SK-N-SH treated with all-trans-retinoic acid at 6 μM for 48 hours (cell line): ENCODE measurements at regions not wholly inside any gene's neighbourhood (a gene's known extent, or its start where the extent isn't known, plus 50 kb on each side); places are given as distances from the start of the nearest gene placed in this dataset.

ENCODE experiments used
- ATAC-seq: fragments of 200-7000 bp; cut with Tn5 transposase; 3 replicates; pipeline ENCODE4 v1.9.1; 2020; ENCODE audit warnings: mild to moderate bottlenecking, moderate library complexity
- BACH2 ChIP-seq: fragments of 250-450 bp; sonication (Bioruptor Pico); IDR thresholded peaks from 2 replicates; pipeline ENCODE4 v1.9.0; 2021; ENCODE audit warnings: mild to moderate bottlenecking, borderline replicate concordance
- ESRRG ChIP-seq: fragments of 250-450 bp; sonication (Bioruptor Pico); IDR thresholded peaks from 2 replicates; pipeline ENCODE4 v1.6.1; 2021; ENCODE audit warnings: mild to moderate bottlenecking
- GLIS3 ChIP-seq: fragments of 250-450 bp; sonication (Bioruptor Pico); IDR thresholded peaks from 2 replicates; pipeline ENCODE4 v1.5.0; 2020; ENCODE audit warnings: mild to moderate bottlenecking, moderate library complexity
- ISL1 ChIP-seq: fragments of 250-450 bp; sonication (Bioruptor Pico); IDR thresholded peaks from 2 replicates; pipeline ENCODE4 v2.1.2; 2022; ENCODE audit warnings: mild to moderate bottlenecking, moderate library complexity
- OSR1 ChIP-seq: fragments of 250-450 bp; sonication (Bioruptor Pico); IDR thresholded peaks from 2 replicates; pipeline ENCODE4 v1.8.0; 2022; ENCODE audit warnings: moderate library complexity, mild to moderate bottlenecking, inconsistent platforms
- PPARA ChIP-seq: fragments of 250-450 bp; sonication (Bioruptor Pico); IDR thresholded peaks from 2 replicates; pipeline ENCODE4 v1.5.0; 2020; ENCODE audit warnings: mild to moderate bottlenecking, borderline replicate concordance
- RARB ChIP-seq: fragments of 250-450 bp; sonication (Bioruptor Pico); IDR thresholded peaks from 2 replicates; pipeline ENCODE4 v1.8.0; 2021; ENCODE audit warnings: mild to moderate bottlenecking, moderate library complexity
- SNAI2 ChIP-seq: fragments of 250-450 bp; sonication (Bioruptor Pico); IDR thresholded peaks from 2 replicates; pipeline ENCODE4 v1.5.0; 2020; ENCODE audit warnings: mild to moderate bottlenecking, moderate library complexity
- TCF4 ChIP-seq: fragments of 250-450 bp; sonication (Bioruptor Pico); IDR thresholded peaks from 2 replicates; pipeline ENCODE4 v1.8.0; 2021; ENCODE audit warnings: mild to moderate bottlenecking, moderate library complexity, borderline replicate concordance
- TOX ChIP-seq: fragments of 250-450 bp; sonication (Bioruptor Pico); IDR thresholded peaks from 2 replicates; pipeline ENCODE4 v1.8.0; 2021; ENCODE audit warnings: mild to moderate bottlenecking, moderate library complexity, borderline replicate concordance
- ZC3H10 ChIP-seq: fragments of 250-450 bp; sonication (Bioruptor Pico); IDR thresholded peaks from 2 replicates; pipeline ENCODE4 v1.5.1; 2021; ENCODE audit warnings: mild to moderate bottlenecking, moderate library complexity
- ZFP3 ChIP-seq: fragments of 250-450 bp; sonication (Bioruptor Pico); IDR thresholded peaks from 2 replicates; pipeline ENCODE4 v1.5.0; 2020; ENCODE audit warnings: mild to moderate bottlenecking, moderate library complexity
- ZFP30 ChIP-seq: fragments of 450-650 bp; formaldehyde crosslinking; IDR thresholded peaks from 2 replicates; pipeline ENCODE4 v1.5.0; 2022; ENCODE audit warnings: mild to moderate bottlenecking, moderate library complexity
- ZNF565 ChIP-seq: fragments of 450-650 bp; formaldehyde crosslinking; conservative IDR thresholded peaks from 2 replicates; pipeline ENCODE4 v1.5.0; 2020; ENCODE audit warnings: low read depth, mild to moderate bottlenecking, moderate library complexity
- TF ChIP-seq, protein P1 (sequence below): fragments of 250-450 bp; sonication (Bioruptor Pico); IDR thresholded peaks from 2 replicates; pipeline ENCODE4 v1.5.0; 2020; ENCODE audit warnings: mild to moderate bottlenecking, moderate library complexity
- TF ChIP-seq, protein P2 (sequence below): fragments of 250-450 bp; sonication (Bioruptor Pico); IDR thresholded peaks from 2 replicates; pipeline ENCODE4 v1.8.0; 2020; ENCODE audit warnings: mild to moderate bottlenecking, moderate library complexity, borderline replicate concordance
- TF ChIP-seq, protein P3 (sequence below): fragments of 250-450 bp; sonication (Bioruptor Pico); IDR thresholded peaks from 2 replicates; pipeline ENCODE4 v1.8.0; 2021; ENCODE audit warnings: low read depth, mild to moderate bottlenecking, moderate library complexity, borderline replicate concordance
- TF ChIP-seq, protein P4 (sequence below): fragments of 250-450 bp; sonication (Bioruptor Pico); IDR thresholded peaks from 2 replicates; pipeline ENCODE4 v1.5.1; 2021; ENCODE audit warnings: mild to moderate bottlenecking, moderate library complexity
- TF ChIP-seq, protein P5 (sequence below): fragments of 250-450 bp; sonication (Bioruptor Pico); IDR thresholded peaks from 2 replicates; pipeline ENCODE4 v1.5.1; 2020; ENCODE audit warnings: low read depth, mild to moderate bottlenecking, moderate library complexity

DNA sequence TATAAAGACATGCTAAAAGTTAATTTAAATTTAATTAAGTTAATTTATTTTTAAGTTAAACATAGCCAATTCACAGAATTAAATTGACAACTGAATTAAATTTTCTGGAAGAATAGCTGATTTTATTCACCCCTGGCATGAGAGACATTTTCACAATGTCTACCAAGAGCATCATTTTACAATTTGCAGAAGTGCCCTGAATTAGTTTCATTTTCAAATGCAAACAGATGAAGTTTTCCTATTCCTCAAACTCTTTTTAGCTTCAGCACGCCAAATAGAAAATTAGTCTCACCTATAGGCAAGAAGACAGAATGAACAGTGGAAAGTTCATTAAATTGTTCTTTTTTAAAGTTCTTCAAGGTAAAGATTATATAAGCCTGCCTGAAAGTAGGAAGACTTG is 259.3 kb downstream of the ZBBX start:
- no peak for ATAC-seq
- TF ChIP-seq BACH2: no peak
- TF ChIP-seq, protein P1, sequence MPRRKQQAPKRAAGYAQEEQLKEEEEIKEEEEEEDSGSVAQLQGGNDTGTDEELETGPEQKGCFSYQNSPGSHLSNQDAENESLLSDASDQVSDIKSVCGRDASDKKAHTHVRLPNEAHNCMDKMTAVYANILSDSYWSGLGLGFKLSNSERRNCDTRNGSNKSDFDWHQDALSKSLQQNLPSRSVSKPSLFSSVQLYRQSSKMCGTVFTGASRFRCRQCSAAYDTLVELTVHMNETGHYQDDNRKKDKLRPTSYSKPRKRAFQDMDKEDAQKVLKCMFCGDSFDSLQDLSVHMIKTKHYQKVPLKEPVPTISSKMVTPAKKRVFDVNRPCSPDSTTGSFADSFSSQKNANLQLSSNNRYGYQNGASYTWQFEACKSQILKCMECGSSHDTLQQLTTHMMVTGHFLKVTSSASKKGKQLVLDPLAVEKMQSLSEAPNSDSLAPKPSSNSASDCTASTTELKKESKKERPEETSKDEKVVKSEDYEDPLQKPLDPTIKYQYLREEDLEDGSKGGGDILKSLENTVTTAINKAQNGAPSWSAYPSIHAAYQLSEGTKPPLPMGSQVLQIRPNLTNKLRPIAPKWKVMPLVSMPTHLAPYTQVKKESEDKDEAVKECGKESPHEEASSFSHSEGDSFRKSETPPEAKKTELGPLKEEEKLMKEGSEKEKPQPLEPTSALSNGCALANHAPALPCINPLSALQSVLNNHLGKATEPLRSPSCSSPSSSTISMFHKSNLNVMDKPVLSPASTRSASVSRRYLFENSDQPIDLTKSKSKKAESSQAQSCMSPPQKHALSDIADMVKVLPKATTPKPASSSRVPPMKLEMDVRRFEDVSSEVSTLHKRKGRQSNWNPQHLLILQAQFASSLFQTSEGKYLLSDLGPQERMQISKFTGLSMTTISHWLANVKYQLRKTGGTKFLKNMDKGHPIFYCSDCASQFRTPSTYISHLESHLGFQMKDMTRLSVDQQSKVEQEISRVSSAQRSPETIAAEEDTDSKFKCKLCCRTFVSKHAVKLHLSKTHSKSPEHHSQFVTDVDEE (CRISPR knock-in tag): no peak
- TF ChIP-seq ISL1 (CRISPR knock-in tag): no peak
- TF ChIP-seq ZFP30 (CRISPR knock-in tag): no peak
- TF ChIP-seq TOX (CRISPR knock-in tag): no peak
- no peak for TF ChIP-seq PPARA (CRISPR knock-in tag)
- TF ChIP-seq ZNF565 (CRISPR knock-in tag): no peak
- TF ChIP-seq, protein P2, sequence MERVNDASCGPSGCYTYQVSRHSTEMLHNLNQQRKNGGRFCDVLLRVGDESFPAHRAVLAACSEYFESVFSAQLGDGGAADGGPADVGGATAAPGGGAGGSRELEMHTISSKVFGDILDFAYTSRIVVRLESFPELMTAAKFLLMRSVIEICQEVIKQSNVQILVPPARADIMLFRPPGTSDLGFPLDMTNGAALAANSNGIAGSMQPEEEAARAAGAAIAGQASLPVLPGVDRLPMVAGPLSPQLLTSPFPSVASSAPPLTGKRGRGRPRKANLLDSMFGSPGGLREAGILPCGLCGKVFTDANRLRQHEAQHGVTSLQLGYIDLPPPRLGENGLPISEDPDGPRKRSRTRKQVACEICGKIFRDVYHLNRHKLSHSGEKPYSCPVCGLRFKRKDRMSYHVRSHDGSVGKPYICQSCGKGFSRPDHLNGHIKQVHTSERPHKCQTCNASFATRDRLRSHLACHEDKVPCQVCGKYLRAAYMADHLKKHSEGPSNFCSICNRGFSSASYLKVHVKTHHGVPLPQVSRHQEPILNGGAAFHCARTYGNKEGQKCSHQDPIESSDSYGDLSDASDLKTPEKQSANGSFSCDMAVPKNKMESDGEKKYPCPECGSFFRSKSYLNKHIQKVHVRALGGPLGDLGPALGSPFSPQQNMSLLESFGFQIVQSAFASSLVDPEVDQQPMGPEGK (CRISPR knock-in tag): no peak
- TF ChIP-seq RARB (CRISPR knock-in tag): no peak
- TF ChIP-seq, protein P3, sequence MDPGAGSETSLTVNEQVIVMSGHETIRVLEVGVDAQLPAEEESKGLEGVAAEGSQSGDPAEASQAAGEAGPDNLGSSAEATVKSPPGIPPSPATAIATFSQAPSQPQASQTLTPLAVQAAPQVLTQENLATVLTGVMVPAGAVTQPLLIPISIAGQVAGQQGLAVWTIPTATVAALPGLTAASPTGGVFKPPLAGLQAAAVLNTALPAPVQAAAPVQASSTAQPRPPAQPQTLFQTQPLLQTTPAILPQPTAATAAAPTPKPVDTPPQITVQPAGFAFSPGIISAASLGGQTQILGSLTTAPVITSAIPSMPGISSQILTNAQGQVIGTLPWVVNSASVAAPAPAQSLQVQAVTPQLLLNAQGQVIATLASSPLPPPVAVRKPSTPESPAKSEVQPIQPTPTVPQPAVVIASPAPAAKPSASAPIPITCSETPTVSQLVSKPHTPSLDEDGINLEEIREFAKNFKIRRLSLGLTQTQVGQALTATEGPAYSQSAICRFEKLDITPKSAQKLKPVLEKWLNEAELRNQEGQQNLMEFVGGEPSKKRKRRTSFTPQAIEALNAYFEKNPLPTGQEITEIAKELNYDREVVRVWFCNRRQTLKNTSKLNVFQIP: no peak
- no peak for TF ChIP-seq GLIS3 (CRISPR knock-in tag)

DNA sequence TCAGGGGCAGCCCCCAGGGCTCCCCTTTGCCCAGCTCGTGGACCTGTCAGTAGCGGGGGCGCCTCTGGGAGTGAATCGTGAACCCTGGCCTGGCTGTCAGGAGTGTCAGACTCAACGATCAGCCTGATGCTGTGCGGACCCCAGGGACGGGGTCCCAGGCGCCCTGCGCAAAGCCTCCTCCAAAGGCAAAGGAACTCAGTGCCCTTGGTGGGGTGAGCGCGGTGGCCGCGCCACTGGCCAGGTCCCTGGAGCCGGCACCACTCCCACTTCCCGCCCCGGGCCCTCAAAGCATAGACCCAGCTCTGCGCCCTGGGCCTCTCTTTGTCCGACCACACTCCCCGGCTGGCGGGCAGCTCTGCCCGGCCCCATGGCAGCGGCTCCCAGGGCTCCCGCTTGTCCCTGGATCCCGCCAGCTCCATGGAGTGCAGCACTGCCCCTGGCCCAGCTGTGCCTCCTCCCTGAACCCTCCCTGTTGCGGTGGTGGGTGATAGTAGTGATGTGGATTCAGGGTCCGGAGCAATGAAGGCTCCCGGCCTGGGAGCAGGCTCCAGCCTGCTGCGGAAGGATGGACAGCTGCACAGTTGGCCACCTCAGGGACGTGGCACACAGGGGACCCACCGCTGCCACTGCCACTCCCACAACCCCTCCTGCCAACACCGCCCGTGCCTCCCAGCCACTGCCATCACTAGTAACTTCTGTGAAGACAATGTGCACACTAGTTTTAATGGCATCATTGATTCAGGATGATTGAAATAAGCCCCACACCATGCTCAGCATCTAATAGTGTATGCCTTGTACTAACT is 263.8 kb downstream of the ZBBX start:
- no peak for TF ChIP-seq GLIS3 (CRISPR knock-in tag)
- TF ChIP-seq SNAI2 (CRISPR knock-in tag): no peak
- TF ChIP-seq, protein P1 (CRISPR knock-in tag): no peak
- no peak for TF ChIP-seq ZFP3 (CRISPR knock-in tag)
- no peak for TF ChIP-seq TCF4 (CRISPR knock-in tag)
- TF ChIP-seq, protein P4, sequence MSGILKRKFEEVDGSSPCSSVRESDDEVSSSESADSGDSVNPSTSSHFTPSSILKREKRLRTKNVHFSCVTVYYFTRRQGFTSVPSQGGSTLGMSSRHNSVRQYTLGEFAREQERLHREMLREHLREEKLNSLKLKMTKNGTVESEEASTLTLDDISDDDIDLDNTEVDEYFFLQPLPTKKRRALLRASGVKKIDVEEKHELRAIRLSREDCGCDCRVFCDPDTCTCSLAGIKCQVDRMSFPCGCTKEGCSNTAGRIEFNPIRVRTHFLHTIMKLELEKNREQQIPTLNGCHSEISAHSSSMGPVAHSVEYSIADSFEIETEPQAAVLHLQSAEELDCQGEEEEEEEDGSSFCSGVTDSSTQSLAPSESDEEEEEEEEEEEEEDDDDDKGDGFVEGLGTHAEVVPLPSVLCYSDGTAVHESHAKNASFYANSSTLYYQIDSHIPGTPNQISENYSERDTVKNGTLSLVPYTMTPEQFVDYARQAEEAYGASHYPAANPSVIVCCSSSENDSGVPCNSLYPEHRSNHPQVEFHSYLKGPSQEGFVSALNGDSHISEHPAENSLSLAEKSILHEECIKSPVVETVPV: no peak
- TF ChIP-seq OSR1: no peak
- TF ChIP-seq BACH2: no peak
- no peak for TF ChIP-seq ESRRG (CRISPR knock-in tag)
- TF ChIP-seq, protein P2 (CRISPR knock-in tag): no peak
- no peak for TF ChIP-seq ZNF565 (CRISPR knock-in tag)
- no peak for TF ChIP-seq PPARA (CRISPR knock-in tag)
- TF ChIP-seq RARB (CRISPR knock-in tag): no peak
- no peak for TF ChIP-seq ZC3H10 (CRISPR knock-in tag)
- TF ChIP-seq ISL1 (CRISPR knock-in tag): no peak
- TF ChIP-seq ZFP30 (CRISPR knock-in tag): no peak
- TF ChIP-seq, protein P5, sequence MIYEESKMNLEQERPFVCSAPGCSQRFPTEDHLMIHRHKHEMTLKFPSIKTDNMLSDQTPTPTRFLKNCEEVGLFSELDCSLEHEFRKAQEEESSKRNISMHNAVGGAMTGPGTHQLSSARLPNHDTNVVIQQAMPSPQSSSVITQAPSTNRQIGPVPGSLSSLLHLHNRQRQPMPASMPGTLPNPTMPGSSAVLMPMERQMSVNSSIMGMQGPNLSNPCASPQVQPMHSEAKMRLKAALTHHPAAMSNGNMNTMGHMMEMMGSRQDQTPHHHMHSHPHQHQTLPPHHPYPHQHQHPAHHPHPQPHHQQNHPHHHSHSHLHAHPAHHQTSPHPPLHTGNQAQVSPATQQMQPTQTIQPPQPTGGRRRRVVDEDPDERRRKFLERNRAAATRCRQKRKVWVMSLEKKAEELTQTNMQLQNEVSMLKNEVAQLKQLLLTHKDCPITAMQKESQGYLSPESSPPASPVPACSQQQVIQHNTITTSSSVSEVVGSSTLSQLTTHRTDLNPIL (CRISPR knock-in tag): no peak
- TF ChIP-seq, protein P3: no peak
- TF ChIP-seq, all 23 proteins: peak for 0
- no peak for ATAC-seq
